K562 (cell line): ENCODE measurements at regions not wholly inside any gene's neighbourhood (a gene's known extent, or its start where the extent isn't known, plus 50 kb on each side); places are given as distances from the start of the nearest gene placed in this dataset.
"Not testable (repeated sequence)": the region's sequence is repeated elsewhere in the genome, so short reads cannot be mapped to it uniquely, and the experiment has no call there.

Experiments used
- ATAC-seq: fragments of 200-7000 bp; cut with Tn5 transposase; 3 replicates; pipeline ENCODE4 v1.9.1; 2020; ENCODE audit warnings: moderate library complexity
- BruUV-seq: library from RNA; stranded (reverse); fragments of 400-500 nt; replicated peaks from 2 replicates; lab custom pipeline; 2021; lab: Mats Ljungman, UMichigan
- CTCF ChIA-PET: fragments of 300-600 bp; formaldehyde crosslinking; extraction: SDS; loops from one replicate; lab custom pipeline; 2021; ENCODE audit warnings: low intra/inter-chr PET ratio; lab: Yijun Ruan, JAX
- POLR2A ChIA-PET: fragments of 300-600, 350-650 bp; sonication (Branson Sonifier 250); formaldehyde crosslinking; extraction: SDS; loops from one replicate; lab custom pipeline; 2021; ENCODE audit warnings: antibody characterized with exemption, inconsistent platforms; lab: Yijun Ruan, JAX
- DNase-seq, 4 experiments: peaks; one replicate each; pipeline versions ENCODE4 v3.0.0 to v3.0.0-alpha.2; 2011 to 2018; ENCODE audit warnings: low spot score in 3 of 4, mixed read lengths in 3 of 4; ENCODE audit errors: extremely low read depth in 1 of 4
- FAIRE-seq: peaks from 2 replicates; lab custom pipeline; 2011; peaks lifted over from hg19 to GRCh38; lab: Jason Lieb, UNC
- H2AFZ ChIP-seq: 2 replicates; pipeline ENCODE4 v1.6.0; 2011; ENCODE audit warnings: low read depth, low read length, control low read depth, inconsistent platforms
- H3K27ac ChIP-seq: fragments of 200-600 bp; 3 replicates; pipeline ENCODE4 v1.8.0; 2011; ENCODE audit warnings: low read depth, mild to moderate bottlenecking, control low read depth, inconsistent platforms, low read length, moderate library complexity, mixed read lengths; ENCODE audit errors: extremely low read depth
- H3K27me3 ChIP-seq, 2 experiments: fragments of 300-600 bp in 1 of 2; 2 replicates in 1 of 2; 3 replicates in 1 of 2; pipeline versions ENCODE4 v1.6.0 to v1.8.0; 2011; ENCODE audit warnings: inconsistent platforms in 2 of 2, low read length in 2 of 2, mild to moderate bottlenecking in 1 of 2, mixed read lengths in 1 of 2, moderate library complexity in 1 of 2; ENCODE audit not compliant: control insufficient read depth in 2 of 2, insufficient read depth in 2 of 2
- H3K36me3 ChIP-seq: fragments of 300-600 bp; 3 replicates; pipeline ENCODE4 v1.8.0; 2011; ENCODE audit warnings: mild to moderate bottlenecking, low read length, inconsistent platforms; ENCODE audit not compliant: control insufficient read depth, insufficient read depth
- H3K4me1 ChIP-seq, 2 experiments: fragments of 200-600 bp in 1 of 2; replicated peaks in 1 of 2; 2 replicates in 1 of 2; 3 replicates in 1 of 2; pipeline versions ENCODE4 v1.5.1 to v1.8.0; 2011; ENCODE audit warnings: inconsistent platforms in 2 of 2, low read length in 2 of 2, mild to moderate bottlenecking in 1 of 2, mixed read lengths in 1 of 2, moderate library complexity in 1 of 2; ENCODE audit not compliant: control insufficient read depth in 2 of 2, insufficient read depth in 2 of 2
- H3K4me2 ChIP-seq: 2 replicates; pipeline ENCODE4 v1.6.1; 2011; ENCODE audit warnings: low read length, control low read depth, inconsistent platforms, mixed read lengths; ENCODE audit not compliant: insufficient read depth
- H3K4me3 ChIP-seq: fragments of 200-600 bp; sonication (generic), shearing (Covaris generic); 2 replicates; pipeline ENCODE4 v1.5.1; 2016; ENCODE audit warnings: control low read depth, inconsistent platforms
- H3K79me2 ChIP-seq: fragments of 200-600 bp; 3 replicates; pipeline ENCODE4 v1.8.0; 2011; ENCODE audit warnings: low read length, inconsistent platforms; ENCODE audit not compliant: control insufficient read depth, insufficient read depth
- H3K9ac ChIP-seq, 2 experiments: 2 replicates each; pipeline versions ENCODE4 v1.6.0 to v1.6.1; 2011; ENCODE audit warnings: low read depth in 2 of 2, low read length in 2 of 2, control low read depth in 1 of 2, inconsistent platforms in 1 of 2, mild to moderate bottlenecking in 1 of 2, mixed read lengths in 1 of 2; ENCODE audit not compliant: insufficient read depth in 1 of 2
- H3K9me1 ChIP-seq: one replicate; pipeline ENCODE4 v1.6.0; 2011; ENCODE audit warnings: inconsistent platforms, mild to moderate bottlenecking, low read length, moderate library complexity; ENCODE audit not compliant: control insufficient read depth, insufficient read depth
- H3K9me3 ChIP-seq: replicated peaks from 2 replicates; pipeline ENCODE4 v1.5.1; 2011; ENCODE audit warnings: low read depth, low read length, inconsistent platforms; ENCODE audit not compliant: control insufficient read depth, insufficient read depth
- H4K20me1 ChIP-seq: replicated peaks from 2 replicates; pipeline ENCODE4 v1.6.1; 2011; ENCODE audit warnings: low read length, inconsistent platforms, mixed read lengths; ENCODE audit not compliant: control insufficient read depth, insufficient read depth
- CTBP1 ChIP-seq: fragments of 450-650 bp; IDR thresholded peaks from 2 replicates; pipeline ENCODE4 v1.6.1; 2016; ENCODE audit warnings: borderline replicate concordance
- FOS ChIP-seq: IDR thresholded peaks from 3 replicates; pipeline ENCODE4 v1.6.1; 2011; ENCODE audit not compliant: insufficient read length; ENCODE audit errors: extremely low read depth
- HLTF ChIP-seq: fragments of 450-650 bp; IDR thresholded peaks from 2 replicates; pipeline ENCODE4 v1.6.1; 2016
- KDM5B ChIP-seq: fragments of 200-600 bp; sonication (generic); IDR thresholded peaks from 2 replicates; pipeline ENCODE4 v1.6.1; 2012; ENCODE audit warnings: low read depth, mild to moderate bottlenecking, moderate library complexity, low read length, control low read depth, inconsistent platforms; ENCODE audit not compliant: insufficient replicate concordance
- OTX1 ChIP-seq: fragments of 450-650 bp; formaldehyde crosslinking; IDR thresholded peaks from 2 replicates; pipeline ENCODE4 v1.4.0; 2022; ENCODE audit warnings: mild to moderate bottlenecking
- POLR3A ChIP-seq: IDR thresholded peaks from 2 replicates; pipeline ENCODE4 v1.6.1; 2011; ENCODE audit warnings: borderline replicate concordance, mild to moderate bottlenecking, moderate library complexity; ENCODE audit not compliant: insufficient read length, insufficient read depth; ENCODE audit errors: extremely low read depth
- PURB ChIP-seq: sonication (generic); formaldehyde crosslinking; IDR thresholded peaks from 2 replicates; pipeline ENCODE4 v1.9.0; 2021; ENCODE audit warnings: low read depth, mild to moderate bottlenecking, missing genetic modification reagents
- RB1 ChIP-seq: fragments of 450-650 bp; IDR thresholded peaks from 2 replicates; pipeline ENCODE4 v1.6.1; 2017; ENCODE audit warnings: low read depth, mild to moderate bottlenecking
- RFX5 ChIP-seq: IDR thresholded peaks from 2 replicates; pipeline ENCODE4 v1.6.1; 2011; ENCODE audit warnings: low read depth, mild to moderate bottlenecking, improper control_type of control experiment, low read length
- TAF1 ChIP-seq: IDR thresholded peaks from 2 replicates; pipeline ENCODE4 v1.6.1; 2011; ENCODE audit warnings: mild to moderate bottlenecking, low read length, moderate library complexity; ENCODE audit not compliant: insufficient read depth, control insufficient read depth, severe bottlenecking; ENCODE audit errors: extremely low read depth
- ZBTB17 ChIP-seq: fragments of 450-650 bp; formaldehyde crosslinking; IDR thresholded peaks from 2 replicates; pipeline ENCODE4 v1.4.0; 2020; ENCODE audit warnings: mild to moderate bottlenecking
- ZNF584 ChIP-seq: fragments of 200-800 bp; sonication (Bioruptor generic); IDR thresholded peaks from 2 replicates; pipeline ENCODE4 v1.6.1; 2016; ENCODE audit warnings: low read depth, mild to moderate bottlenecking, missing genetic modification characterization, missing compliant biosample characterization
- ZNF668 ChIP-seq: fragments of 250-450 bp; sonication (Bioruptor Pico); IDR thresholded peaks from 2 replicates; pipeline ENCODE4 v1.8.0; 2022; ENCODE audit warnings: mild to moderate bottlenecking, inconsistent platforms
- WGBS: fragments of 100-300 bp; shearing (Covaris generic); methylation state at CpG from one replicate; pipeline ENCODE4 v1.1.6; 2016; ENCODE audit warnings: low coverage, mixed read lengths; ENCODE audit not compliant: insufficient coverage; ENCODE audit errors: missing lambda C conversion rate; 5-methylcytosine and 5-hydroxymethylcytosine counted together
- in situ Hi-C: fragments of 300-500 bp; cut with MboI; formaldehyde crosslinking; loops from 4 replicates; pipeline ENCODE4 v1.15.0; 2018; ENCODE audit warnings: inconsistent platforms, mixed read lengths
- intact Hi-C: fragments of 100-400 bp; cut with micrococcal nuclease; formaldehyde crosslinking; loops from 2 replicates; pipeline ENCODE4 v1.14.2; 2022
- TF ChIP-seq, protein P1 (sequence below): sonication (generic); formaldehyde crosslinking; IDR thresholded peaks from 2 replicates; pipeline ENCODE4 v1.8.0; 2023; ENCODE audit warnings: mild to moderate bottlenecking, missing genetic modification reagents

DNA sequence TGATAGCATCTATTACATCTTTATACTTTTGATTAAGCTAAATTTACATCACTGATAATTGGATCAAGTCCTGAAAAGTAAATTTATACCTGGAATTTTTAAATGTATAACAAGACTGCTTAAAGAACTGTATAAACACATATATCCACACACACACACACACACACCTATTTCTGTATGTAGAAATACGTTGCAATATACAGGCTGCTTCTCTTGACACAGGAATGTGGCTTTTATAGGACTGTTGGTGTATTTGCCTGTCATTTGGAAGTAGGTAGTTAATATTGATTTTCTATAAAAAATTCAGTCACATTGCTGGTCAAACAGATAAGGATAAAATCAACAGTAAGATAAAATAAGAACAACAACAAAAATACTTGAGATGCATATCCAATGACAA, 708.5 kb upstream of the RAG2 start:
- POLR2A ChIA-PET = no interaction called here
- H3K9me1 ChIP-seq = no peaks in the 10 kb centered on the region
- in situ Hi-C loops (no loop called here), intact Hi-C loops (no loop called here)
- H3K36me3 ChIP-seq = no peaks in the 10 kb centered on the region
- no TSS peak for BruUV-seq
- H3K4me2 ChIP-seq = no peak overlapping the region
- no peaks in the 10 kb centered on the region; the same call in 1 of the 2 replicates for H3K9me3 ChIP-seq
- TF ChIP-seq ZBTB17 (CRISPR knock-in tag) (no peak), TAF1 (no peak), ZNF584 (no peak), KDM5B (no peak), OTX1 (no peak), PURB (no peak), RFX5 (no peak), CTBP1 (no peak), POLR3A (no peak), HLTF (no peak), FOS (no peak), RB1 (no peak), ZNF668 (CRISPR knock-in tag) (no peak)
- TF ChIP-seq, protein P1, sequence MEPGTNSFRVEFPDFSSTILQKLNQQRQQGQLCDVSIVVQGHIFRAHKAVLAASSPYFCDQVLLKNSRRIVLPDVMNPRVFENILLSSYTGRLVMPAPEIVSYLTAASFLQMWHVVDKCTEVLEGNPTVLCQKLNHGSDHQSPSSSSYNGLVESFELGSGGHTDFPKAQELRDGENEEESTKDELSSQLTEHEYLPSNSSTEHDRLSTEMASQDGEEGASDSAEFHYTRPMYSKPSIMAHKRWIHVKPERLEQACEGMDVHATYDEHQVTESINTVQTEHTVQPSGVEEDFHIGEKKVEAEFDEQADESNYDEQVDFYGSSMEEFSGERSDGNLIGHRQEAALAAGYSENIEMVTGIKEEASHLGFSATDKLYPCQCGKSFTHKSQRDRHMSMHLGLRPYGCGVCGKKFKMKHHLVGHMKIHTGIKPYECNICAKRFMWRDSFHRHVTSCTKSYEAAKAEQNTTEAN = no peak
- WGBS = 7% methylated on average over 1 of the region's 1 CpG
- no peak for DNase-seq
- ATAC-seq = no peak
- no peak overlapping the region for H3K9ac ChIP-seq
- H3K4me3 ChIP-seq = no peak overlapping the region
- H3K79me2 ChIP-seq = no peaks in the 10 kb centered on the region
- FAIRE-seq = no peak
- no peak overlapping the region for H3K27ac ChIP-seq
- no peaks in the 10 kb centered on the region for H3K27me3 ChIP-seq
- H4K20me1 ChIP-seq = no peaks in the 10 kb centered on the region
- H3K4me1 ChIP-seq = no peaks in the 10 kb centered on the region
- H2AFZ ChIP-seq = no peak overlapping the region
- CTCF ChIA-PET = no interaction called here

DNA sequence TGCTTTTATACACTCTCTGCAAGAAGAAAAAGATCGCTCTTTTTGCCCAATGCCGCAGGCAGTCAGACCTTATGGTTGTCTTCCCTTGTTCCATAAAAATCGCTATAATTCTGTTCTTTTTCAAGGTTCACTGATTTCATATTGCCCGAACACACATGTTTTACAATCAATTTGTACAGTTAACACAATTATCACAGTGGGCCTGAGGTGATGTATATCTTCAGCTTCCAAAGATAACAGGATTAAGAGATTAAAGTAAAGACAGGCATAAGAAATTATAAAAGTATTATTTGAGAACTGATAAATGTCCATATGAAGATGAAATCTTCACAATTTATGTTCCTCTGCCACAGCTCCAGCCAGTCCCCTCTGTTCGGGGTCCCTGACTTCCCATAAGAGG, 703.4 kb upstream of the RAG2 start:
- H3K4me1 ChIP-seq, CTCF ChIA-PET, POLR2A ChIA-PET, H3K4me2 ChIP-seq, in situ Hi-C loops, H3K9me1 ChIP-seq, H3K36me3 ChIP-seq, H3K27me3 ChIP-seq, DNase-seq, BruUV-seq, H3K9ac ChIP-seq, H3K79me2 ChIP-seq, intact Hi-C loops, FAIRE-seq, H4K20me1 ChIP-seq, H3K4me3 ChIP-seq, H3K27ac ChIP-seq, ATAC-seq, H3K9me3 ChIP-seq, H2AFZ ChIP-seq: not testable (repeated sequence)
- 7% methylated on average over 5 of the region's 5 CpGs for WGBS
